ENCODE measurements at regions not wholly inside any gene's neighbourhood (a gene's known extent, or its start where the extent isn't known, plus 50 kb on each side); places are given as distances from the start of the nearest gene placed in this dataset.
"Not testable (repeated sequence)": the region's sequence is repeated elsewhere in the genome, so short reads cannot be mapped to it uniquely, and the experiment has no call there.

GRCh38 chr6:21335591-21335990 is 258.0 kb upstream of the SOX4 start:
- H3K36me3 ChIP-seq: no peaks in the 10 kb centered on the region
- no peak overlapping the region for H3K27ac ChIP-seq
- no peak for ATAC-seq
- H3K27me3 ChIP-seq: no peaks in the 10 kb centered on the region
- TF ChIP-seq POLR2AphosphoS5 (IDR thresholded peaks at IDR 0.05): no peak
- no peak for TF ChIP-seq EP300 (IDR thresholded peaks at IDR 0.05)
- TF ChIP-seq, protein P1, sequence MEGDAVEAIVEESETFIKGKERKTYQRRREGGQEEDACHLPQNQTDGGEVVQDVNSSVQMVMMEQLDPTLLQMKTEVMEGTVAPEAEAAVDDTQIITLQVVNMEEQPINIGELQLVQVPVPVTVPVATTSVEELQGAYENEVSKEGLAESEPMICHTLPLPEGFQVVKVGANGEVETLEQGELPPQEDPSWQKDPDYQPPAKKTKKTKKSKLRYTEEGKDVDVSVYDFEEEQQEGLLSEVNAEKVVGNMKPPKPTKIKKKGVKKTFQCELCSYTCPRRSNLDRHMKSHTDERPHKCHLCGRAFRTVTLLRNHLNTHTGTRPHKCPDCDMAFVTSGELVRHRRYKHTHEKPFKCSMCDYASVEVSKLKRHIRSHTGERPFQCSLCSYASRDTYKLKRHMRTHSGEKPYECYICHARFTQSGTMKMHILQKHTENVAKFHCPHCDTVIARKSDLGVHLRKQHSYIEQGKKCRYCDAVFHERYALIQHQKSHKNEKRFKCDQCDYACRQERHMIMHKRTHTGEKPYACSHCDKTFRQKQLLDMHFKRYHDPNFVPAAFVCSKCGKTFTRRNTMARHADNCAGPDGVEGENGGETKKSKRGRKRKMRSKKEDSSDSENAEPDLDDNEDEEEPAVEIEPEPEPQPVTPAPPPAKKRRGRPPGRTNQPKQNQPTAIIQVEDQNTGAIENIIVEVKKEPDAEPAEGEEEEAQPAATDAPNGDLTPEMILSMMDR (IDR thresholded peaks at IDR 0.05): no peak
- TF ChIP-seq POLR2A (IDR thresholded peaks at IDR 0.05): no peak
- peaks cover 0 to 9% (median 0%) of the 10 kb centered on the region in 3 donors for H3K4me1 ChIP-seq
- peaks cover 0 to 4% (median 0%) of the 10 kb centered on the region in 3 donors for H3K9me3 ChIP-seq
- no peak overlapping the region for H3K4me3 ChIP-seq

DNA sequence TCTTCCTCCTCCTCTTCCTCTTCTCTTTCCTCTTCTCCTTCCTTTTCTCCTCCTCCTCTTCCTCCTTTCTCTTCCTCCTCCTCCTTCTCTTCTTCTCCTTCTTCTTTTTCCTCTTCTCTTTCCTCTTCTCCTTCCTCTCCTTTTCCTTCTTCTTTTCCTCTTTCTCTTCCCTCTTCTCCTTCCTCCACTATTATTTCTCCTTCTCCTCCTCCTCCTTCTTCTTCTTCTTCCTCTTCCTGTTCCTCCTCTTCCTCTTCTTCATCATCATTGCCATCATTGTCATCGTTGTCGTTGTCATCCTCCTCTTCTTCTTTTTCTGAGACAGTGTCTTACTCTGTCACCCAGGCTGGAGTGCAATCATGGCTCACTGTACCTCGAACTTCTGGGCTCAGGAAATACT is 256.3 kb upstream of the SOX4 start:
- no peak for ATAC-seq
- H3K9me3 ChIP-seq: peaks cover 0 to 4% (median 0%) of the 10 kb centered on the region in 3 donors
- H3K27me3 ChIP-seq: no peaks in the 10 kb centered on the region
- 79 to 96% methylated on average over 2 to 3 of the region's 3 CpGs for WGBS, 2 donors (ENCODE audit: low coverage in 1 of 2)
- TF ChIP-seq EP300 (IDR thresholded peaks at IDR 0.05): no peak
- TF ChIP-seq, protein P1 (IDR thresholded peaks at IDR 0.05): no peak
- no peak for TF ChIP-seq POLR2A (IDR thresholded peaks at IDR 0.05)
- TF ChIP-seq POLR2AphosphoS5 (IDR thresholded peaks at IDR 0.05): no peak
- no peak overlapping the region for H3K27ac ChIP-seq
- no peaks in the 10 kb centered on the region for H3K36me3 ChIP-seq
- no peaks in the 10 kb centered on the region for H3K4me1 ChIP-seq
- no peak overlapping the region for H3K4me3 ChIP-seq

DNA sequence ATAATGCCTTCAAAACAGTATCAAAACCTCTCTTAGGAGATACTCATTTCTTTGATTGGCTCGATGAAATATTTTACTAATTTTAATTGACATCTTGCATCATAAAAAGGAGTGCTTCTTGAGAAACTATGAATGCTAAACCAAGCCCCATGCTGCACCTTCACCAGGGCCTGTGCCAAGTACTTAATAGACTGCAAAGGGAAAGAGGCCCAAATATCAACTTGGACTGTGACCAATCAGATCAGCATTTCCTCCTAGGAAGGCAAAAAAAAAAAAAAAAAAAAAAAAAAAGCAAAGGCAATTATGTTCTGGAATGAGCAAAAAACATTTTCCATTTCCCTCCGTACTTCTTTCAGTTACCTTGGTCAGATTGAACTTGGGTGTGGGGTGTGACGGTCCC is 253.0 kb upstream of the SOX4 start:
- Histone ChIP-seq H3K9me3 (peaks cover 0 to 4% (median 0%) of the 10 kb centered on the region in 3 donors), H3K36me3 (no peaks in the 10 kb centered on the region), H3K4me3 (no peak overlapping the region), H3K27me3 (no peaks in the 10 kb centered on the region), H3K27ac (no peak overlapping the region), H3K4me1 (no peaks in the 10 kb centered on the region)
- ATAC-seq: no peak
- 56 to 84% methylated on average over 3 of the region's 3 CpGs for WGBS, 2 donors (ENCODE audit: low coverage in 1 of 2)
- TF ChIP-seq, protein P1 (IDR thresholded peaks at IDR 0.05): no peak
- TF ChIP-seq POLR2A (IDR thresholded peaks at IDR 0.05) (no peak), EP300 (IDR thresholded peaks at IDR 0.05) (no peak), POLR2AphosphoS5 (IDR thresholded peaks at IDR 0.05) (no peak)

DNA sequence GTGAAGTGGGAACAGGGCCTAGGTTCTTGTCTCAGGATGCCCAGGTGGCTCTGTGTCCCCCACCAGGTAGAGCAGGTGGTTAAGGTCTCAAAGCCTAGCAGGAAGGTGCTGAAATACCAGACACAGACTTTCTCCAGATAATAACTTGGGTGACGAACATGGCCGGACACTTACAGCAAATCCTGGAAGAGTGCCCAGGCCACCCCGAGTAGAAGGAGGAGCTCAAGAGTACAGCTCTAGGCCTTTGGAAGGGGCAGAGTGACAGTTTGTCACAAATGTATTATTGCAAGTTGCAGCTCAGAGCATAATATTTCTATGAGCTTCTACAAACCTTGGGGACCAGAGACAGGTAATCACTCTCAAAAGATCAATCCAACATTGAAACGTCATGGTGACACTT is 251.6 kb upstream of the SOX4 start:
- no peak overlapping the region for H3K4me3 ChIP-seq
- H3K36me3 ChIP-seq: no peaks in the 10 kb centered on the region
- H3K9me3 ChIP-seq: peaks cover 0 to 4% (median 0%) of the 10 kb centered on the region in 3 donors
- ATAC-seq: no peak
- H3K27ac ChIP-seq: no peak overlapping the region
- WGBS, 2 donors (ENCODE audit: low coverage in 1 of 2): 86 to 88% methylated on average over 2 to 4 of the region's 4 CpGs
- TF ChIP-seq POLR2A (IDR thresholded peaks at IDR 0.05) (no peak), EP300 (IDR thresholded peaks at IDR 0.05) (no peak), POLR2AphosphoS5 (IDR thresholded peaks at IDR 0.05) (no peak)
- TF ChIP-seq, protein P1 (IDR thresholded peaks at IDR 0.05): no peak
- no peaks in the 10 kb centered on the region for H3K4me1 ChIP-seq
- H3K27me3 ChIP-seq: no peaks in the 10 kb centered on the region

DNA sequence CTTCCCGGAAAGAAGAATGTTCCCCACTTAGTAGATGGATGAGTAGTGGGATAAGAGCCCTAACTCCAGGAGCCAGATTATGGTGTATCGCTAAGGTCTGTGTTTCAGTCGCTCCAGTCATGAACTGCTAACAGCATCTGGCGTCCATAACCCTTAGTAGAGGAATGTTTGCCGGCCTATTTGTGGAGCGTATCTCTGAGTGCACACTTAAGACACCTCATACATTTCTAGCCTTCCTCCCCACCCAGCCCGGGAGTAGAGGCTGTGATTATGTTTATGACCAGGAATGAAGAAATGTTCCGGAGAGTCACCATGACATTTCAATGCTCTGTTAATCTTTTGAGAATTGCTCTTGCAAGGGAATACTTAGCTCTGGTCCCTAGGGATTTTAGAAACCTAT is 251.1 kb upstream of the SOX4 start:
- Histone ChIP-seq H3K9me3 (no peaks in the 10 kb centered on the region), H3K36me3 (no peaks in the 10 kb centered on the region)
- no peak for ATAC-seq

GRCh38 chr6:21345704-21346103 is 247.8 kb upstream of the SOX4 start:
- WGBS, 2 donors (ENCODE audit: low coverage in 1 of 2): 63 to 100% methylated on average over 1 of the region's 1 CpG
- ATAC-seq, H3K27me3 ChIP-seq: not testable (repeated sequence)

More for the DNA sequence above, 251.1 kb upstream of the SOX4 start:
- H3K27ac ChIP-seq: no peak overlapping the region
- H3K27me3 ChIP-seq: no peaks in the 10 kb centered on the region
- 66 to 74% methylated on average over 3 to 4 of the region's 8 CpGs for WGBS, 2 donors (ENCODE audit: low coverage in 1 of 2)
- no peak overlapping the region for H3K4me3 ChIP-seq
- TF ChIP-seq POLR2AphosphoS5 (IDR thresholded peaks at IDR 0.05) (no peak), POLR2A (IDR thresholded peaks at IDR 0.05) (no peak), EP300 (IDR thresholded peaks at IDR 0.05) (no peak)
- TF ChIP-seq, protein P1 (IDR thresholded peaks at IDR 0.05): no peak
- no peaks in the 10 kb centered on the region for H3K4me1 ChIP-seq

More at GRCh38 chr6:21345704-21346103, 247.8 kb upstream of the SOX4 start:
- H3K4me1 ChIP-seq, H3K9me3 ChIP-seq, H3K4me3 ChIP-seq, H3K36me3 ChIP-seq, H3K27ac ChIP-seq: not testable (repeated sequence)
